GM12865 (cell line): ENCODE measurements at regions not wholly inside any gene's neighbourhood (a gene's known extent, or its start where the extent isn't known, plus 50 kb on each side); places are given as distances from the start of the nearest gene placed in this dataset.

ENCODE experiments used
- DNase-seq: peaks from one replicate; pipeline ENCODE4 v3.0.0; 2010; ENCODE audit warnings: low read depth
- H3K4me3 ChIP-seq: 2 replicates; pipeline ENCODE4 v1.5.1; 2011; ENCODE audit warnings: mild to moderate bottlenecking, low read depth, low read length, control low read depth
- CTCF ChIP-seq: IDR thresholded peaks from 2 replicates; pipeline ENCODE4 v1.5.1; 2011; ENCODE audit warnings: low read length, control low read depth, low read depth, inconsistent platforms; ENCODE audit not compliant: insufficient read depth; ENCODE audit errors: missing control alignments

- no peak for TF ChIP-seq CTCF
- no peak overlapping the region for H3K4me3 ChIP-seq
- no peak for DNase-seq
Observed at GRCh38 chr13:53255795-53256194, 227.2 kb downstream of the OLFM4 start.

- no peak overlapping the region for H3K4me3 ChIP-seq
- TF ChIP-seq CTCF, result no peak
- no peak for DNase-seq
Observed at GRCh38 chr13:53260594-53260993, 232.0 kb downstream of the OLFM4 start.

- no peak overlapping the region for H3K4me3 ChIP-seq
- no peak for DNase-seq
- no peak for TF ChIP-seq CTCF
Observed at GRCh38 chr13:53264751-53265385, 236.3 kb downstream of the OLFM4 start.

- no peak for TF ChIP-seq CTCF
- H3K4me3 ChIP-seq, result no peak overlapping the region
- no peak for DNase-seq
Observed at GRCh38 chr13:53266757-53267156, 238.1 kb downstream of the OLFM4 start.

GRCh38 chr13:53269634-53270033, 241.0 kb downstream of the OLFM4 start:
- TF ChIP-seq CTCF, result no peak
- H3K4me3 ChIP-seq, result no peak overlapping the region
- no peak for DNase-seq

GRCh38 chr13:53272873-53273272, 244.3 kb downstream of the OLFM4 start:
- no peak for TF ChIP-seq CTCF

GRCh38 chr13:53276265-53276664, 247.7 kb downstream of the OLFM4 start:
- H3K4me3 ChIP-seq, result no peak overlapping the region
- TF ChIP-seq CTCF, result no peak
- DNase-seq, result no peak

More at GRCh38 chr13:53272873-53273272, 244.3 kb downstream of the OLFM4 start:
- DNase-seq, result no peak
- H3K4me3 ChIP-seq, result no peak overlapping the region
